HEK293 (cell line): ENCODE measurements at regions not wholly inside any gene's neighbourhood (a gene's known extent, or its start where the extent isn't known, plus 50 kb on each side); places are given as distances from the start of the nearest gene placed in this dataset.
A peak's percentile ranks its signal among the peaks of the same experiment; 100 is the strongest.

Experiments
- GLI2 ChIP-seq: fragments of 450-650 bp; formaldehyde crosslinking; IDR thresholded peaks from 2 replicates; pipeline ENCODE4; 2017; ENCODE audit warnings: missing biosample characterization, missing genetic modification characterization, low read depth, borderline replicate concordance
- PRDM10 ChIP-seq: fragments of 450-650 bp; formaldehyde crosslinking; IDR thresholded peaks from 2 replicates; pipeline ENCODE4 v1.5.1; 2016; ENCODE audit warnings: missing biosample characterization, missing genetic modification characterization
- REST ChIP-seq: fragments of 450-650 bp; formaldehyde crosslinking; IDR thresholded peaks from 2 replicates; pipeline ENCODE4 v1.5.1; 2016; ENCODE audit warnings: missing biosample characterization, missing genetic modification characterization
- ZBTB10 ChIP-seq: fragments of 450-650 bp; formaldehyde crosslinking; IDR thresholded peaks from 2 replicates; pipeline ENCODE4 v1.5.1; 2016; ENCODE audit warnings: missing biosample characterization, missing genetic modification characterization
- ZNF2 ChIP-seq: fragments of 450-650 bp; formaldehyde crosslinking; IDR thresholded peaks from 2 replicates; pipeline ENCODE4 v1.5.1; 2016; ENCODE audit warnings: missing biosample characterization, missing genetic modification characterization
- ZNF473 ChIP-seq: fragments of 450-650 bp; formaldehyde crosslinking; IDR thresholded peaks from 2 replicates; pipeline ENCODE4 v1.5.1; 2017; ENCODE audit warnings: missing biosample characterization, missing genetic modification characterization
- ZNF518A ChIP-seq: fragments of 450-650 bp; formaldehyde crosslinking; conservative IDR thresholded peaks from 2 replicates; pipeline ENCODE4 v1.5.1; 2016; ENCODE audit warnings: low read depth, missing biosample characterization, missing genetic modification characterization
- TF ChIP-seq, protein P1 (sequence below): fragments of 450-650 bp; formaldehyde crosslinking; IDR thresholded peaks from 2 replicates; pipeline ENCODE4 v1.5.1; 2016; ENCODE audit warnings: missing biosample characterization, missing genetic modification characterization
- TF ChIP-seq, protein P2 (sequence below): fragments of 450-650 bp; IDR thresholded peaks from 2 replicates; pipeline ENCODE4 v1.5.1; 2018; ENCODE audit warnings: missing biosample characterization, missing genetic modification characterization

GRCh38 chr7:22051886-22052673 lies 106.4 kb upstream of the CDCA7L start (continued):
- no peak for TF ChIP-seq ZBTB10 (tag by site-specific recombination)
- TF ChIP-seq, protein P1, sequence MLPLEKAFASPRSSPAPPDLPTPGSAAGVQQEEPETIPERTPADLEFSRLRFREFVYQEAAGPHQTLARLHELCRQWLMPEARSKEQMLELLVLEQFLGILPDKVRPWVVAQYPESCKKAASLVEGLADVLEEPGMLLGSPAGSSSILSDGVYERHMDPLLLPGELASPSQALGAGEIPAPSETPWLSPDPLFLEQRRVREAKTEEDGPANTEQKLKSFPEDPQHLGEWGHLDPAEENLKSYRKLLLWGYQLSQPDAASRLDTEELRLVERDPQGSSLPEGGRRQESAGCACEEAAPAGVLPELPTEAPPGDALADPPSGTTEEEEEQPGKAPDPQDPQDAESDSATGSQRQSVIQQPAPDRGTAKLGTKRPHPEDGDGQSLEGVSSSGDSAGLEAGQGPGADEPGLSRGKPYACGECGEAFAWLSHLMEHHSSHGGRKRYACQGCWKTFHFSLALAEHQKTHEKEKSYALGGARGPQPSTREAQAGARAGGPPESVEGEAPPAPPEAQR, result no peak
- TF ChIP-seq, protein P2, sequence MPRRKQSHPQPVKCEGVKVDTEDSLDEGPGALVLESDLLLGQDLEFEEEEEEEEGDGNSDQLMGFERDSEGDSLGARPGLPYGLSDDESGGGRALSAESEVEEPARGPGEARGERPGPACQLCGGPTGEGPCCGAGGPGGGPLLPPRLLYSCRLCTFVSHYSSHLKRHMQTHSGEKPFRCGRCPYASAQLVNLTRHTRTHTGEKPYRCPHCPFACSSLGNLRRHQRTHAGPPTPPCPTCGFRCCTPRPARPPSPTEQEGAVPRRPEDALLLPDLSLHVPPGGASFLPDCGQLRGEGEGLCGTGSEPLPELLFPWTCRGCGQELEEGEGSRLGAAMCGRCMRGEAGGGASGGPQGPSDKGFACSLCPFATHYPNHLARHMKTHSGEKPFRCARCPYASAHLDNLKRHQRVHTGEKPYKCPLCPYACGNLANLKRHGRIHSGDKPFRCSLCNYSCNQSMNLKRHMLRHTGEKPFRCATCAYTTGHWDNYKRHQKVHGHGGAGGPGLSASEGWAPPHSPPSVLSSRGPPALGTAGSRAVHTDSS, result no peak
- no peak for TF ChIP-seq PRDM10 (tag by site-specific recombination)
- no peak for TF ChIP-seq REST (tag by site-specific recombination)
- TF ChIP-seq GLI2 (tag by site-specific recombination), result no peak
- TF ChIP-seq ZNF518A (tag by site-specific recombination), result no peak
- no peak for TF ChIP-seq ZNF473 (tag by site-specific recombination)
- 0 out of 2 replicates have a peak, but pooled peaks have one; percentile 40 for TF ChIP-seq ZNF2 (tag by site-specific recombination)
